ENCODE measurements at regions not wholly inside any gene's neighbourhood (a gene's known extent, or its start where the extent isn't known, plus 50 kb on each side); places are given as distances from the start of the nearest gene placed in this dataset.

DNA sequence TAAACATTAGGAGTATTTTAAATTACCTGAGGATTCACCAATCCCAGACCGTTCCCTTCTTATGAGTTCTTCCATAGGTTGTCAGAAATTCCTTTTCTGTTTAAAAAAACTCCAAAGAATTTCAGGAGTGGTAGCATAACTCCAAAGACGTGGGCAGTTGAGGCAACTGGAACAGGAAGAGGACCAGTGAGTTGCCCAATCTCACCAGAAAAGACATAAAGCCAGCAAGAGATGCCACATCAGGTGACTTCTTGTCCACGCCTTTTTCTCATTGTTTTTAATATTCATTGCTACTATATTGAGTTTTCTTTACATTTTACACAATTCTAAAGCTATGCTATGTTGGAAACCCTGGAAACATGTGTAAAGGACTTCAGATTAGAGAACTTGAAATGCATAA lies 88.1 kb upstream of the JAK1 start:
- no peak for TF ChIP-seq EZH2 (IDR thresholded peaks at IDR 0.05)
- TF ChIP-seq, protein P1, sequence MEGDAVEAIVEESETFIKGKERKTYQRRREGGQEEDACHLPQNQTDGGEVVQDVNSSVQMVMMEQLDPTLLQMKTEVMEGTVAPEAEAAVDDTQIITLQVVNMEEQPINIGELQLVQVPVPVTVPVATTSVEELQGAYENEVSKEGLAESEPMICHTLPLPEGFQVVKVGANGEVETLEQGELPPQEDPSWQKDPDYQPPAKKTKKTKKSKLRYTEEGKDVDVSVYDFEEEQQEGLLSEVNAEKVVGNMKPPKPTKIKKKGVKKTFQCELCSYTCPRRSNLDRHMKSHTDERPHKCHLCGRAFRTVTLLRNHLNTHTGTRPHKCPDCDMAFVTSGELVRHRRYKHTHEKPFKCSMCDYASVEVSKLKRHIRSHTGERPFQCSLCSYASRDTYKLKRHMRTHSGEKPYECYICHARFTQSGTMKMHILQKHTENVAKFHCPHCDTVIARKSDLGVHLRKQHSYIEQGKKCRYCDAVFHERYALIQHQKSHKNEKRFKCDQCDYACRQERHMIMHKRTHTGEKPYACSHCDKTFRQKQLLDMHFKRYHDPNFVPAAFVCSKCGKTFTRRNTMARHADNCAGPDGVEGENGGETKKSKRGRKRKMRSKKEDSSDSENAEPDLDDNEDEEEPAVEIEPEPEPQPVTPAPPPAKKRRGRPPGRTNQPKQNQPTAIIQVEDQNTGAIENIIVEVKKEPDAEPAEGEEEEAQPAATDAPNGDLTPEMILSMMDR (IDR thresholded peaks at IDR 0.05): no peak
- TF ChIP-seq EZH2phosphoT487 (IDR thresholded peaks at IDR 0.05): no peak

Measured in neural progenitor cell (in vitro differentiated cells).